ENCODE measurements at regions not wholly inside any gene's neighbourhood (a gene's known extent, or its start where the extent isn't known, plus 50 kb on each side); places are given as distances from the start of the nearest gene placed in this dataset.

DNA sequence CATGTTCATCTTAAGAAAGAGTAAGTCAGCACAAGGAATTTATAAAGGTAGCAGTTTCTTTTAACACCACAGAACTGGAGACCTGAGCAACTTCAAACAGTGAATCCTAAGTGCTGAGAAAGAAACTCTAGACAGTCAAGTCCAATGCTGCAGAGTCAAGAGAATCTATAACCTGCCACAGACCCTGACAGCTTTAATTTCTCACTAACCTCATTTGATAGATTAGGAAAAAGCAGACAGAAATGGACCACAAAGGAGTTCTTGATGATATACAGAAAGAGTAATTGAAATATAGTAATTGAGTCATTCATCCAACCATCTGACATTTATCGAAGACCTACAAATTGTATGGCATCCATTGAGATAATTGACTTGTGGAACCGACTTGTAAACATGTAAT lies 847.0 kb downstream of the SORCS1 start:
- no peak overlapping the region for H3K4me3 Mint-ChIP-seq
- H3K9me3 Mint-ChIP-seq = no peaks in the 10 kb centered on the region
- no peaks in the 10 kb centered on the region for H3K4me1 Mint-ChIP-seq
- H3K36me3 Mint-ChIP-seq (ENCODE audit: low read depth) = no peaks in the 10 kb centered on the region
- no peak overlapping the region for H3K27ac Mint-ChIP-seq
- H3K27me3 Mint-ChIP-seq (ENCODE audit: low read depth) = peaks cover 4% of the 10 kb centered on the region
- TF ChIP-seq, protein P1, sequence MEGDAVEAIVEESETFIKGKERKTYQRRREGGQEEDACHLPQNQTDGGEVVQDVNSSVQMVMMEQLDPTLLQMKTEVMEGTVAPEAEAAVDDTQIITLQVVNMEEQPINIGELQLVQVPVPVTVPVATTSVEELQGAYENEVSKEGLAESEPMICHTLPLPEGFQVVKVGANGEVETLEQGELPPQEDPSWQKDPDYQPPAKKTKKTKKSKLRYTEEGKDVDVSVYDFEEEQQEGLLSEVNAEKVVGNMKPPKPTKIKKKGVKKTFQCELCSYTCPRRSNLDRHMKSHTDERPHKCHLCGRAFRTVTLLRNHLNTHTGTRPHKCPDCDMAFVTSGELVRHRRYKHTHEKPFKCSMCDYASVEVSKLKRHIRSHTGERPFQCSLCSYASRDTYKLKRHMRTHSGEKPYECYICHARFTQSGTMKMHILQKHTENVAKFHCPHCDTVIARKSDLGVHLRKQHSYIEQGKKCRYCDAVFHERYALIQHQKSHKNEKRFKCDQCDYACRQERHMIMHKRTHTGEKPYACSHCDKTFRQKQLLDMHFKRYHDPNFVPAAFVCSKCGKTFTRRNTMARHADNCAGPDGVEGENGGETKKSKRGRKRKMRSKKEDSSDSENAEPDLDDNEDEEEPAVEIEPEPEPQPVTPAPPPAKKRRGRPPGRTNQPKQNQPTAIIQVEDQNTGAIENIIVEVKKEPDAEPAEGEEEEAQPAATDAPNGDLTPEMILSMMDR (IDR thresholded peaks at IDR 0.05; ENCODE audit: unreplicated experiment in 3 of 3) = no peak

DNA sequence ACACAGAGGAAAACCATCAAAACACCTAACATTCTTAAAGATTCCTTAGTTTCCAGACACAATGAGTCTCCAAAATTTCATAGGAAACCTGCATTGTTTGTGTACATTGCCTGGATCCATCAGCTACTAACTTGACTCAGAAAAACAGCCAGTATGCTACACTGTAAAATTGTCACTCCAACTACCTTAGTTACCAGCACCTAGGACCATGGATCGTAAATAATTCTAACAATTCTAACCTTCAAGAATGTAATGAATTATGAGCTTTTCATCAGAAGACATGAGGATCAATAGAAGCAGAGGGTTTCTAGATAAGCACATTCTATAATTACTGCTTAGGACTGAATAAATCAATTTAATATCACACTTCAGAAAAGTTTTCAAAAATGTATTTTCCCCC lies 851.5 kb downstream of the SORCS1 start:
- H3K9me3 Mint-ChIP-seq = no peaks in the 10 kb centered on the region
- H3K27ac Mint-ChIP-seq = no peak overlapping the region
- TF ChIP-seq, protein P1 (IDR thresholded peaks at IDR 0.05; ENCODE audit: unreplicated experiment in 3 of 3) = no peak
- no peak overlapping the region for H3K4me3 Mint-ChIP-seq
- peaks cover 5% of the 10 kb centered on the region for H3K4me1 Mint-ChIP-seq
- H3K36me3 Mint-ChIP-seq (ENCODE audit: low read depth) = no peaks in the 10 kb centered on the region
- H3K27me3 Mint-ChIP-seq (ENCODE audit: low read depth) = peaks cover 4% of the 10 kb centered on the region

DNA sequence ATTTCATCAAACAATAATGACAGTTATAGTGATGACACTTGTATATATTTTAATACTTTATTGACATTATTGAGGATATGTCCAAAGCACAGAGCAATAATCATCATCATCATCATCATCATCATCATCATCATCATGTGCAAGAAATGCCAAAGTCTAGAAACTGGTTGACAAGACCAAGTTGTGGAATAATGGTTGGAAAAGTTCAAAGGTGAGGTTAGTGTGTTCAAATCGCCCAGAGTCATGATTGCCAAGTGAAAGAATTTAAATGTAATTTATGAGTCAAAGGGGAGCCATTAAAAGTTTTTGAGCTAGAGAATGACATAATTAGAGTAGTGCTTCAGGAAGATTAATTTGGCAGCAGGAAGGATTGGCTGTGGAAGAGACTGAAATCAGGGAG lies 852.4 kb downstream of the SORCS1 start:
- Mint-ChIP-seq H3K27me3 (ENCODE audit: low read depth) (peaks cover 4% of the 10 kb centered on the region), H3K4me3 (no peak overlapping the region), H3K9me3 (no peaks in the 10 kb centered on the region), H3K27ac (no peak overlapping the region), H3K4me1 (peaks cover 5% of the 10 kb centered on the region), H3K36me3 (ENCODE audit: low read depth) (no peaks in the 10 kb centered on the region)
- TF ChIP-seq, protein P1 (IDR thresholded peaks at IDR 0.05; ENCODE audit: unreplicated experiment in 3 of 3) = no peak

DNA sequence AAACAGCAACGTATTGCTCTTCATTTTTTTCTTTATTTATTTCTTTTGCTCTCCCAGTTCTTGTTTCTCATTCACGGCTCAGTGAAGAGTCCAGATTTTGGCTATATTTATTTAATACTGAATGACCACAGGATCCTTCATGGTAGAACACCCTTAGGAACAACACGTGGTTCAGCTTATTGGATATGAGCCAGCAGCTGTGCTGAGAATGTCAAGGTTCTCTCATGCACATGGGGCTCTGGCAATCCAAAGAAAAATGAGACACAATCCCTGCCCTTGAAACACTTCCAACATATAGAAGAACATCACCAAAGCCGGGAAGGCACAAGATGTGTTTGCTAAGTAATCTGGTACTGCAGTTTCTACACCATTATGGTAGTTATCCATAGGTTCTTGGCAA lies 852.9 kb downstream of the SORCS1 start:
- H3K9me3 Mint-ChIP-seq = no peaks in the 10 kb centered on the region
- no peaks in the 10 kb centered on the region for H3K36me3 Mint-ChIP-seq (ENCODE audit: low read depth)
- peaks cover 5% of the 10 kb centered on the region for H3K4me1 Mint-ChIP-seq
- H3K4me3 Mint-ChIP-seq = no peak overlapping the region
- no peak overlapping the region for H3K27ac Mint-ChIP-seq
- peaks cover 7% of the 10 kb centered on the region for H3K27me3 Mint-ChIP-seq (ENCODE audit: low read depth)
- TF ChIP-seq, protein P1 (IDR thresholded peaks at IDR 0.05; ENCODE audit: unreplicated experiment in 3 of 3) = no peak

DNA sequence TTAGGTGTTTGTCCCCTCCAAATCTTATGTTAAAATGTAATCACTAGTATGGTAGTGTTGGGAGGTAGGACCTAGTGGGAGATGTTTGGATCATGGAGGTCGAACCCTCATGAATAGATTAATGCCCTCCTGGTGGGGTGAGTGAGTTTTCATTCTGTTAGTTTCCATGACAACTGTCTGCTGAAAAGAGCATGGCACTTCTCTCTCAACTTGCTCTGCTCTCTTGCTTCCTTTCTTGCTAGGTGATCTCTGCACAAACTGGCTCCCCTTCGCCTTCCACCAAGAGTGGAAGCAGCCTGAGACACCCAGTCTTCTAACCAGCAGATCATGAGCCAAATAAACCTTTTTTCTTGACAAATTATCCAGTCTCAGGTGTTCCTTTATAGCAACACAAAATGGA lies 853.9 kb downstream of the SORCS1 start:
- Mint-ChIP-seq H3K27ac (no peak overlapping the region), H3K36me3 (ENCODE audit: low read depth) (no peaks in the 10 kb centered on the region), H3K9me3 (no peaks in the 10 kb centered on the region), H3K4me1 (peaks cover 5% of the 10 kb centered on the region), H3K27me3 (ENCODE audit: low read depth) (peaks cover 6% of the 10 kb centered on the region), H3K4me3 (no peak overlapping the region)
- TF ChIP-seq, protein P1 (IDR thresholded peaks at IDR 0.05; ENCODE audit: unreplicated experiment in 3 of 3) = no peak

DNA sequence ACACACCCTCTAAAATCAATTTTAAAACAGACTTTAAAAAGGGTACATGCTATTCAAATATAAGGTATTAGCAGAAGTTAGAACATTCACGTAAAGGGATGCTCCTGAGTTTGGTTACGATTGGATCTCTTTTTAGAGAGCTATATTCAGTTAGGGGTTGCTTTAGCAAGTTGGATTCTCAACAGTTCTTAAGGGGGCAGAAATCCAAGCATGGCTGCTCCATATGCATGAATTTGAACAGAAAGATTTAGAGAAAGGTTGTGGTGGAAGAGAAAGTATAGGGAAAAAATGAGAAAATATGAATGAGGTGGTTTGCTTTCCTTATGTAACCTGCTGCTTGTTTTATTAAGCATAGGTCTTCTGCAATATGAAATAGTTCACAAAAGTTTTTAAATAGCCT lies 855.1 kb downstream of the SORCS1 start:
- Mint-ChIP-seq H3K36me3 (ENCODE audit: low read depth) (no peaks in the 10 kb centered on the region), H3K4me1 (peaks cover 5% of the 10 kb centered on the region), H3K4me3 (no peak overlapping the region), H3K27me3 (ENCODE audit: low read depth) (peaks cover 7% of the 10 kb centered on the region), H3K9me3 (no peaks in the 10 kb centered on the region), H3K27ac (no peak overlapping the region)
- TF ChIP-seq, protein P1 (IDR thresholded peaks at IDR 0.05; ENCODE audit: unreplicated experiment in 3 of 3) = no peak
